Neural cell (in vitro differentiated cells): ENCODE measurements at regions not wholly inside any gene's neighbourhood (a gene's known extent, or its start where the extent isn't known, plus 50 kb on each side); places are given as distances from the start of the nearest gene placed in this dataset.

Source experiments
- H2AFZ ChIP-seq: fragments of 200-600, 300-800 bp; sonication (generic), shearing (Covaris generic); 2 replicates; pipeline ENCODE4 v1.6.0; 2014; ENCODE audit warnings: low read depth, mild to moderate bottlenecking, antibody characterized with exemption, low read length, moderate library complexity
- H3F3A ChIP-seq: fragments of 200-600 bp; shearing (Covaris generic); 2 replicates; pipeline ENCODE4 v1.6.1; 2016; ENCODE audit warnings: mild to moderate bottlenecking, moderate library complexity, mixed read lengths, antibody characterized with exemption, low read length; ENCODE audit not compliant: insufficient read depth, poor library complexity, severe bottlenecking
- H3K27ac ChIP-seq: fragments of 200-600, 300-800 bp; sonication (generic), shearing (Covaris generic); 2 replicates; pipeline ENCODE4 v1.5.1; 2014; ENCODE audit warnings: mild to moderate bottlenecking, low read length, moderate library complexity
- H3K27me3 ChIP-seq: fragments of 300-800, 200-600 bp; sonication (generic), shearing (Covaris generic); 2 replicates; pipeline ENCODE4 v1.6.0; 2014; ENCODE audit warnings: mild to moderate bottlenecking, low read depth, low read length, moderate library complexity; ENCODE audit not compliant: insufficient read depth
- H3K36me3 ChIP-seq: fragments of 300-800, 200-600 bp; sonication (generic), shearing (Covaris generic); 2 replicates; pipeline ENCODE4 v1.5.1; 2014; ENCODE audit warnings: mild to moderate bottlenecking, antibody characterized with exemption, low read length, moderate library complexity; ENCODE audit not compliant: insufficient read depth
- H3K4me2 ChIP-seq: fragments of 300-800, 200-600 bp; sonication (generic), shearing (Covaris generic); 2 replicates; pipeline ENCODE4 v1.6.0; 2014; ENCODE audit warnings: mild to moderate bottlenecking, low read length
- H3K4me3 ChIP-seq: fragments of 300-800, 200-600 bp; sonication (generic), shearing (Covaris generic); 2 replicates; pipeline ENCODE4 v1.5.1; 2014; ENCODE audit warnings: mild to moderate bottlenecking, low read length, moderate library complexity
- H3K79me2 ChIP-seq: fragments of 200-600 bp; shearing (Covaris generic); replicated peaks from 2 replicates; pipeline ENCODE4 v1.6.0; 2014; ENCODE audit warnings: mild to moderate bottlenecking, low read length, moderate library complexity; ENCODE audit not compliant: insufficient read depth
- H3K9ac ChIP-seq: fragments of 300-800, 200-600 bp; sonication (generic), shearing (Covaris generic); 2 replicates; pipeline ENCODE4 v1.6.1; 2016; ENCODE audit warnings: mild to moderate bottlenecking, low read length, mixed read lengths
- H3K9me2 ChIP-seq: fragments of 200-600 bp; shearing (Covaris generic); 2 replicates; pipeline ENCODE4 v1.6.1; 2016; ENCODE audit warnings: mild to moderate bottlenecking, low read length, mixed read lengths; ENCODE audit not compliant: insufficient read depth
- H3K9me3 ChIP-seq: fragments of 200-600, 300-800 bp; sonication (generic), shearing (Covaris generic); 2 replicates; pipeline ENCODE4 v1.6.1; 2016; ENCODE audit warnings: mild to moderate bottlenecking, mixed run types, low read length, moderate library complexity, mixed read lengths
- H4K20me1 ChIP-seq: fragments of 200-600 bp; shearing (Covaris generic); 2 replicates; pipeline ENCODE4 v1.6.1; 2016; ENCODE audit warnings: mild to moderate bottlenecking, mixed run types; ENCODE audit not compliant: insufficient read depth
- CTCF ChIP-seq: fragments of 450-650 bp; IDR thresholded peaks from 2 replicates; pipeline ENCODE4 v1.5.1; 2014; ENCODE audit warnings: antibody characterized with exemption, mild to moderate bottlenecking, moderate library complexity; ENCODE audit not compliant: poor library complexity, severe bottlenecking
- EP300 ChIP-seq: fragments of 450-650 bp; conservative IDR thresholded peaks from 2 replicates; pipeline ENCODE4 v1.6.1; 2014; ENCODE audit warnings: antibody characterized with exemption, mild to moderate bottlenecking, moderate library complexity; ENCODE audit not compliant: poor library complexity, severe bottlenecking
- EZH2 ChIP-seq: fragments of 200-600, 300-800 bp; shearing (Covaris generic), sonication (generic); IDR thresholded peaks from 2 replicates; pipeline ENCODE4 v1.6.1; 2014; ENCODE audit warnings: antibody characterized with exemption, low read length, borderline replicate concordance, mild to moderate bottlenecking; ENCODE audit not compliant: insufficient read depth, poor library complexity, severe bottlenecking
- MXI1 ChIP-seq: fragments of 450-650 bp; conservative IDR thresholded peaks from 2 replicates; pipeline ENCODE4 v1.6.1; 2014; ENCODE audit warnings: antibody characterized with exemption, mild to moderate bottlenecking; ENCODE audit not compliant: poor library complexity, severe bottlenecking
- POLR2AphosphoS5 ChIP-seq: IDR thresholded peaks from 2 replicates; pipeline ENCODE4 v1.6.1; 2012
- RAD21 ChIP-seq: fragments of 450-650 bp; conservative IDR thresholded peaks from 2 replicates; pipeline ENCODE4 v1.6.1; 2014; ENCODE audit warnings: antibody characterized with exemption, mild to moderate bottlenecking, moderate library complexity
- REST ChIP-seq: IDR thresholded peaks from 2 replicates; pipeline ENCODE4 v1.6.1; 2012; ENCODE audit warnings: borderline replicate concordance
- SMC3 ChIP-seq: fragments of 450-650 bp; conservative IDR thresholded peaks from 2 replicates; pipeline ENCODE4 v1.6.1; 2014; ENCODE audit warnings: antibody characterized with exemption, mild to moderate bottlenecking, moderate library complexity; ENCODE audit not compliant: poor library complexity
- TAF1 ChIP-seq: IDR thresholded peaks from 2 replicates; pipeline ENCODE4 v1.6.1; 2012; ENCODE audit warnings: low read depth

- H3K27ac ChIP-seq: no peak overlapping the region
- H2AFZ ChIP-seq: no peak overlapping the region
- H3K4me2 ChIP-seq: no peak overlapping the region
These were observed 355.6 kb downstream of the USP25 start for GRCh38 chr21:16085421-16085820.

GRCh38 chr21:16086121-16086520 is 356.3 kb downstream of the USP25 start:
- Histone ChIP-seq H4K20me1 (no peaks in the 10 kb centered on the region), H3K9me3 (no peaks in the 10 kb centered on the region), H3K79me2 (no peaks in the 10 kb centered on the region), H3F3A (no peaks in the 10 kb centered on the region), H3K27me3 (no peaks in the 10 kb centered on the region), H3K4me2 (no peak overlapping the region), H2AFZ (no peak overlapping the region), H3K27ac (no peak overlapping the region), H3K9ac (no peak overlapping the region), H3K9me2 (no peaks in the 10 kb centered on the region), H3K4me3 (no peak overlapping the region), H3K36me3 (no peaks in the 10 kb centered on the region)
- TF ChIP-seq EZH2 (no peak), SMC3 (no peak), POLR2AphosphoS5 (no peak), CTCF (no peak), MXI1 (no peak), REST (no peak), TAF1 (no peak)

More at GRCh38 chr21:16085421-16085820, 355.6 kb downstream of the USP25 start:
- Histone ChIP-seq H3K9me3 (no peaks in the 10 kb centered on the region), H3F3A (no peaks in the 10 kb centered on the region), H3K27me3 (no peaks in the 10 kb centered on the region), H4K20me1 (no peaks in the 10 kb centered on the region), H3K9ac (no peak overlapping the region), H3K79me2 (no peaks in the 10 kb centered on the region), H3K4me3 (no peak overlapping the region), H3K9me2 (no peaks in the 10 kb centered on the region), H3K36me3 (no peaks in the 10 kb centered on the region)
- TF ChIP-seq EP300 (no peak), TAF1 (no peak), CTCF (no peak), RAD21 (no peak), POLR2AphosphoS5 (no peak), MXI1 (no peak), EZH2 (no peak), SMC3 (no peak), REST (no peak)
